IPS-NIHi7 (cell line): ENCODE measurements at regions not wholly inside any gene's neighbourhood (a gene's known extent, or its start where the extent isn't known, plus 50 kb on each side); places are given as distances from the start of the nearest gene placed in this dataset.
"Not testable (repeated sequence)": the region's sequence is repeated elsewhere in the genome, so short reads cannot be mapped to it uniquely, and the experiment has no call there.

Source experiments
- DNase-seq: peaks from one replicate; pipeline ENCODE4 v3.0.0; 2012; ENCODE audit warnings: mixed read lengths; ENCODE audit errors: extremely low spot score

DNA sequence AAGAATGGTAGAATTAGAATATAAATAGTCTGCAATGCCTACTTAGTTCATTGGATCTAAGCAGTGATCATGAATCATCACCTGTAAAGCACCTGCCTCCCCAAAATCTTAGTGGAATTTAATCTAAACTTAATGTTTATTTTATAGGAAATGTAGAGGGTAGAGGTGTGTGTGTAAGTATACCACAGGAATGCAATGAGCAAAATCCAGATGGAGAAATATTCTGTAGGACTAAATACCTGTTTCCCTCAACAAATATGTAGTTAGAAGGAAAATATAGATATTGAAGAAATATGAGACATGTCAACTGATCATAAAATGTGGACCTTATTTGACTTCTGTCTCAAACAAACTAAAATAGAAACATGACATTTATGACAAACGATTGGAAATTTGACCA is 839.2 kb upstream of the FBXO33 start:
- no peak for DNase-seq

DNA sequence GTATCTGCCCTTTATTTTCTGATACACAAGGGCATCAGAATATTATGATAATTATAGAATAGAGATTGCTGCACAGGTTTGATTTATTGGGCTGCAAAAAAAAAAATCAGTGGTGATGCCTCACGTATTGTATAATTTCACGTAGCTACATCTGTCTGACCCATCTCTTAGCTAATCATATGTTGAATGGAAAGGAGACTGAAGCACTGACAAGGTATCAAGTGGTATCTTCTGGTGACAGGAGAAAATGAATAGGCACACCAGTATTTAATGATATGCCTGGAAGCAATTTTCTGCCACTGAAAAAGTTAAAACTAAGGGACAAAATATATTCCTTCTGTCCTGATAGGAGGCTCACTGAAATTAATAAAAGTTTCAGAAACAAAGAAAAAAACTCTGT is 837.2 kb upstream of the FBXO33 start:
- no peak for DNase-seq

DNA sequence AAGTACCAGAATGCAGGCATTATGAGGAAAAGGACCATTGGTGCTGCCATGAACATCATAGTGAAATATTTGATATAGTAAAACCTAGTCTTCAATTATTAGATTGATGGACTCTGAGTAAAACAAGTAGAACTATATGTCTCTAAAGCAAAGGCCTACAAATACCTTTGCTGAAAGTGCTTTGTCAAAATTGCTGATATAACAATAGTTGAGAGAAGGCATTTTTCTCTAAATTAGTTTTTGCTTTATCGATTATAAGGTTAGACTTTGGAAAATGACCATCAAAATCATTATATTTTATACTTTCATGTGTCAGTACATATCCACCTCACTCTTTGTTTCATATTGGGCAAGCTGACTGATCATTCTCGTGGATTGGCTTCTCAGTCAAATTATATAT is 836.0 kb upstream of the FBXO33 start:
- no peak for DNase-seq

DNA sequence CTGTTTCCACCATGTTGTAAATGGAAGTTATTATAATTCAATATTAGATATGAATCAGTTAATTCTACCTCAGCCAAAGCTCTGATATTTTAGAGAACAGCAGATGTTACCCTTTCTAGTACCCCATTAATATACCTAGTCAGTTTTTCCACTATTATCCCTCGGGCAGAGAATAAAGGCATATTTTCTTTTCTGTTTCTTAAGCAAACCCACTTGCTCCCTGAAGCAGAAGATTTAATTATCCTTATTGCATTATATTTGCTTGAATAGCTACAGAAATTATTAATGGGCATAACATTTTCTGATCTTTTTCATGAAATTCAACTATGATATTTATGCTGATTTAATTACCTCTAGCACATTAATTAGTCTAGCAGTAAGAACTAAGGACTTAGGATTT is 832.9 kb upstream of the FBXO33 start:
- DNase-seq = no peak

- DNase-seq = peak; percentile 25
Observed at GRCh38 chr14:40252817-40253447, 820.7 kb upstream of the FBXO33 start.

DNA sequence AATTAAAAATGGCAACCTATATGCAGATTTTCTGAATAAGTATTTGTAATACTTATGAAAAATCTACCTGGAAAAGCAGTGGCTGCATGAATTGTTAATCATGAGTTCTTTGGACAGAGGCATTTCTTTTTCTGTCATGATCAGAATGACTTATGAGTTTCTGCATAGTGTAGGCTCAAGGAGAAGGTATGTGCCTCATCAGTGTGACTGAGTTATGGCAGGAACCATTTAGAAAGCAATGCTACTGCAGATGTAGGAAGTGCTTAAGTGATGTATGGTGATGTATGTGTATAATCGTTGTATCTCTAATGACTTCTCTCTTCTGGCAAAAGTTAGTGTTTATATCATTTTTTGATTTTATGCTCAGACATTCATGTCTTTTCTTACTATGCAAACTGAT is 816.4 kb upstream of the FBXO33 start:
- no peak for DNase-seq

DNA sequence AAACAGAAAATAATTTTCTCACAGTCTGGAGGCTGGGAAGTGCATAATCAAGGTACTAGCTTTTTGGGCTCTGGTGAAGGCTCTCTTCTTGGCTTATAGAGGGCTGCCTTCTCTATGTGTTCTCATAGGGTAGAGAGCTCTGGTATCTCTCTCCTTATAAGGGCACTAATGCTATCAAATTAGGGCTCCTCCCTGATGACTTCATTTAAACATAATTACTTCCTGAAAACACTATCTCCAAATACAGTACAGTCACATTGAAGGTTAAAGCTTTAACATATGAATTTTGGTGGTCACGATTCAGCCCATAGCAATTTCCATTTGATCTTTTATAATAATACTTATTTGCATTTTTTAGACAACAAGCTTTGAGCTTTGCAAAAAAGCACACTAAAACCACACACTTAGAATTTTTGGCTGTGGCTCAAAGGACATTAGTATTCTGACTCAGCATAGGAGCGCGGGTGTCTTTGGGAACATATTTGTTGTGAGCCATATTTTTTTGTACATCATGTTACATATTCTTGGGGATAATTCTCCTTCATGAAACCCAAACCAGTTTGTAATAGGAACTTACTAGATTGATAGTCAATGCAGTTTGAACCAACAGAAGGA is 808.1 kb upstream of the FBXO33 start:
- no peak for DNase-seq

DNA sequence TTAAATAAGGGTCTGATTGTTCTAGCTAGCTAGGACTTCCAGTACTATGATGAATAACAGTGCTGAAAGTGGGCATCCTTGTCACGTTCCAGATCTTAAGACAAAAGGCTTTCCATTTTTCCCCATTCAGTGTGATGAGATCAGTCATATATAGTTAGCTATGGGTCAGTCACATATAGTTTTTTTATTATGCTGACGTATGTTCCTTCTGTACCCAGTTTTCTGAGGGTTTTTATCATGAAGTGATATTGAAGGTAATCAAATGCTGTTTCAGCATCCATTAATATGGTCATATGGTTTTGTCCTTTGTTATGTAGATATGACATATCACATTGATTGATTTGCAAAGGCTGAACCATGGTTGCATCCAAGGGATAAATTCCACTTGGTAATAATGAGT is 800.1 kb upstream of the FBXO33 start:
- no peak for DNase-seq

DNA sequence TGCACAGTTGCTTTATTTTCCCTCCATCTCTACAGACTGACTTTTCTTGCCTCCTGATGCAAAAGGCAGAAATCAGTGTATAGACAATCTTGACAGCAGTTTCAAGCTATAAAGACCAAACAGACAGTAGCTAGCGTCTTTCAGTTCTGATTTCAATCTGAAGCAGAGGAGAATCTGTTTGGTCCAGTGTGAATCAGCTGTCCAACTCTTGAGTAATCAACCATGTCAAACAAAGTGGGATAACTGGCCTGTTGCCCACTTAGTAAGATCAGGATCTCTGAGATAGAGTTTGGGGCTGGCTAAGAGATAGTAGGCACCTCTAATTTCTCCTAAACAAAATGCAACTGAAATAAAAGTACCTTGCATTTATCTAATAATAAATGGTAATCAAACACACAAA is 797.4 kb upstream of the FBXO33 start:
- DNase-seq = no peak

- DNase-seq = no peak
Observed at GRCh38 chr14:40222996-40223395, 790.8 kb upstream of the FBXO33 start.

DNA sequence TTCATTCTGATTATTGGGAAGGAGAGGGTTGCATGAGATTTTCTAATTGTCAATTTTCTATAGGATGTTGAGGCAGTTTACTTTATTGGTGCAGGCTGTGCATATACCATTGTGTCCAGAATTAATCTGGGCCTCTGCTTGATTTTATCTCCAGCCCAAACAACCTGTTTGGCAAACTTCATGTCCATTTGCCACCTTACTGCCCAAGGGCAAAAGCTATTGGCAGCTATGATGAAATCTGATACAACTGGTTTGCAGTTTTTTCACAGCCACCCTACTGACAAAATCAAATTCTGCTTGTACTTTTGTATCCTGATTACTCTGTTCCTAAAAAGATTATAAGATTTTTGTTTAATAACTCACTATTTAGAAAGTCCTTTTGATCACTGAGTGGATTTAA is 789.2 kb upstream of the FBXO33 start:
- no peak for DNase-seq

- no peak for DNase-seq
Observed at GRCh38 chr14:40219032-40219431, 786.8 kb upstream of the FBXO33 start.

- DNase-seq = no peak
Observed at GRCh38 chr14:40218282-40218941, 786.2 kb upstream of the FBXO33 start.

DNA sequence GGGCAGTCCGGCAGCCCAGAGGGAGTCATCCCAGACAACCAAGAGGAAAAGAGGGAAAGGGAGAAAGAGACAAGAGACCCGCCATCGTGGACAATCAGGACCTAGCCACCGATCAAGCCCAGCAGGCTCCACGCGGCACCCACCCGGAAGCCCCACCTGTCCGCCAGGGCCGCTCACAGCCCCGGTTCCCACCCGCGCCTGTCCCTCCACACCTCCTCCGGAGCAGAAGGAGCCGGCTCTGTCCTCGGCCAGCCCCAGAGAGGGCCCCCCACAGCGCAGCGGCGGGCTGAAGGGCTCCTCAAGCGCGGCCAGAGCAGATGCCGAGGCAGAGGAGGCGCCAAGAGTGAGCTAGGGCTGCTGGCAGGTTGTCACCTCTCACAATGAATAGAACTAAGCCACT is 784.7 kb upstream of the FBXO33 start:
- no peak for DNase-seq

DNA sequence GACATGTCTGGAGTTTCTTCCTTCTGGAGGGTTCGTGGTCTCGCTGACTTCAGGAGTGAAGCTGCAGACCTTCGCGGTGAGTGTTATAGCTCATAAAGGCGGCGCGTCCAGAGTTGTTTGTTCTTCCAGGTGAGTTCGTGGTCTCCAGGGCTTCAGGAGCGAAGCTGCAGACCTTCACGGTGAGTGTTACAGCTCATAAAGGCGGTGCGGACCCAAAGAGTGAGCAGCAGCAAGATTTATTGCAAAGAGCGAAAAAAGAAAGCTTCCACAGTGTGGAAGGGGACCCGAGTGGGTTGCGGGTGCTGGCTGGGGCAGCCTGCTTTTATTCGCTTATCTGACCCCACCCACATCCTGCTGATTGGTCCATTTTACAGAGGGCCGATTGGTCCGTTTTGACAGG is 784.2 kb upstream of the FBXO33 start:
- DNase-seq = not testable (repeated sequence)

- DNase-seq = no peak
Observed at GRCh38 chr14:40213701-40214100, 781.5 kb upstream of the FBXO33 start.

DNA sequence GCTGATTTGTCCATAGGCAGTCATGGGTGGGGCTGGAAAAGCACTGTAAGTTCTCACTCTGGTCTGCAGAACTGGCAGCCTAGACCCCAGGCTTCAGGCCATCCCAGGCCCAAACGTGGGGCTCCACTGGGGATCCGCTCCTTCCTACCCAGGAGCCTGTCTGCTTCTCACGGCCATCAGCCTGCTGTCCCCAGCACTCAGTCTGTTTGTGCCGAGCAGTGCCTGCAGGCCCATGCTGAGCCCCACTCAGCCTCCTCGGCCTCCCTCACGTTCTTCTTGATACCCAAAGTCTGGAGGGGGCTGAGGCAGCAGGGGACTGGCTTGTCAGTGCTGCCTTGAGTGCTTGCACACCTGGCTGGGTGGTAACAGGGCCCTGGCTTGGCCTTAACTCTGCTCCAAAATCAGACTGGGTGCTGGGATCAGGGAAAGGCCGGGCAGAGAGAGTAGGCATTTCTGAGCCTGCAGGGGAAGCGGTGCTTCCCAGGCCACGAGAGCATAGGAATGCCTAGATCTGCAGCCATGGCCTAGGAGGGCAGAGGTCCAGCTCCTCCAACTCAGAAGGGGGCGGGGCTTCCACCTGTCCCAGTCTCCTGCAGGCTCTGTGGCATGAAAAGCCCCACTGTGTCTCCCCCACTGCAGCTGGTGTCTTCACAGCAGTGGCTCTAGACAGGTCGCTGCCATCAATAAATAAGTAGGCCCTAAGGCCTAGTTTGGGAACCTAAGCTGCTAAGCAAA is 772.4 kb upstream of the FBXO33 start:
- peak; percentile 16 for DNase-seq

- no peak for DNase-seq
Observed at GRCh38 chr14:40199101-40199500, 766.9 kb upstream of the FBXO33 start.

- no peak for DNase-seq
Observed at GRCh38 chr14:40197344-40197743, 765.1 kb upstream of the FBXO33 start.

- no peak for DNase-seq
Observed at GRCh38 chr14:40188006-40188405, 755.8 kb upstream of the FBXO33 start.

DNA sequence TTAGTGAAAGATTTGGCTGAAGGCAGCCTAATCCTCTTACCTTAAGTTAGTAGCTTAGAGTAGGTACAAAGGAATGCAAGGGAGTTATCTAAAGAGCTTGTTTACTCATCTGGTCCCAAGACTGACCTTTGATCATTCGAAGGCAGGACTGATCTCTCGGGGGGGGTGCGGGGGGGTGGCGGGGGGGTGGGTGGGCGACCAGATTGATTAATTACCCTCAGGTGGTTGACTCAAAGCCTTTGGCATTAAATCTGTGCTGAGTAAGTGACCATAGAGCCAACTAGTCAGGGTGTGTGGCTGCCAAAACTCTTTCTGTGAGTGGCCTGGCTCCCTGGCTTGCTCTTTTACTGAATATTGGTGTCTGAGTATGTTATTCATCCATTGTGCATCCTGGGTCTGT is 731.9 kb upstream of the FBXO33 start:
- DNase-seq = no peak

- no peak for DNase-seq
Observed at GRCh38 chr14:40139657-40140056, 707.4 kb upstream of the FBXO33 start.

- no peak for DNase-seq
Observed at GRCh38 chr14:40133463-40133862, 701.2 kb upstream of the FBXO33 start.
